ENCODE measurements at regions not wholly inside any gene's neighbourhood (a gene's known extent, or its start where the extent isn't known, plus 50 kb on each side); places are given as distances from the start of the nearest gene placed in this dataset.

GRCh38 chr4:156536661-156537060 is 434.9 kb downstream of the PDGFC start:
- TF ChIP-seq, protein P1, sequence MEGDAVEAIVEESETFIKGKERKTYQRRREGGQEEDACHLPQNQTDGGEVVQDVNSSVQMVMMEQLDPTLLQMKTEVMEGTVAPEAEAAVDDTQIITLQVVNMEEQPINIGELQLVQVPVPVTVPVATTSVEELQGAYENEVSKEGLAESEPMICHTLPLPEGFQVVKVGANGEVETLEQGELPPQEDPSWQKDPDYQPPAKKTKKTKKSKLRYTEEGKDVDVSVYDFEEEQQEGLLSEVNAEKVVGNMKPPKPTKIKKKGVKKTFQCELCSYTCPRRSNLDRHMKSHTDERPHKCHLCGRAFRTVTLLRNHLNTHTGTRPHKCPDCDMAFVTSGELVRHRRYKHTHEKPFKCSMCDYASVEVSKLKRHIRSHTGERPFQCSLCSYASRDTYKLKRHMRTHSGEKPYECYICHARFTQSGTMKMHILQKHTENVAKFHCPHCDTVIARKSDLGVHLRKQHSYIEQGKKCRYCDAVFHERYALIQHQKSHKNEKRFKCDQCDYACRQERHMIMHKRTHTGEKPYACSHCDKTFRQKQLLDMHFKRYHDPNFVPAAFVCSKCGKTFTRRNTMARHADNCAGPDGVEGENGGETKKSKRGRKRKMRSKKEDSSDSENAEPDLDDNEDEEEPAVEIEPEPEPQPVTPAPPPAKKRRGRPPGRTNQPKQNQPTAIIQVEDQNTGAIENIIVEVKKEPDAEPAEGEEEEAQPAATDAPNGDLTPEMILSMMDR (IDR thresholded peaks at IDR 0.05), result no peak
- no peak for TF ChIP-seq POLR2AphosphoS5 (IDR thresholded peaks at IDR 0.05)
- TF ChIP-seq POLR2A (IDR thresholded peaks at IDR 0.05), result no peak

Data from sigmoid colon (tissue), 4 donors.